HG03432 (cell line): ENCODE measurements at regions not wholly inside any gene's neighbourhood (a gene's known extent, or its start where the extent isn't known, plus 50 kb on each side); places are given as distances from the start of the nearest gene placed in this dataset.

ENCODE experiments used
- ATAC-seq: cut with Tn5 transposase; IDR thresholded peaks from one replicate; pipeline ENCODE4 v1.9.1; 2021; ENCODE audit warnings: mild to moderate bottlenecking, moderate library complexity; ENCODE audit not compliant: unreplicated experiment

DNA sequence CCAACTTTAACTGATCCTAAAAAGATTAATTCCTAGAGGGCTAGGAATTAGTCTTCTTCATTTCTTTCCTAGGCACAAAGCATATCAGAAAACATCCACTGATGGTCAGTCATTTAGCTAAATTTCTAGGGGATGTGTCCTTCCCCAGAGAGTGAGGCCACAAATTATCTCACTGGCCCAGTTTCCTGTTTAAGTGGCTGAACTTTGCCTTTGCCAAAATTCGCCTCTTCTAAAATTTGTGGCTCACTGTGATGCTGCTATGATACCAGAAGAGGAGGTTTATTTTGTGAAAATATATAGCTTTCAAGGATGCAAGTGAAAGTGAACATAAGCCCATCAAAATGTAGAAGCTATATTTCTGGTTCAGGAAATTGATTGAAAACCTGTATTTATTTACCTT, 98.1 kb upstream of the FER start:
- ATAC-seq: no peak

DNA sequence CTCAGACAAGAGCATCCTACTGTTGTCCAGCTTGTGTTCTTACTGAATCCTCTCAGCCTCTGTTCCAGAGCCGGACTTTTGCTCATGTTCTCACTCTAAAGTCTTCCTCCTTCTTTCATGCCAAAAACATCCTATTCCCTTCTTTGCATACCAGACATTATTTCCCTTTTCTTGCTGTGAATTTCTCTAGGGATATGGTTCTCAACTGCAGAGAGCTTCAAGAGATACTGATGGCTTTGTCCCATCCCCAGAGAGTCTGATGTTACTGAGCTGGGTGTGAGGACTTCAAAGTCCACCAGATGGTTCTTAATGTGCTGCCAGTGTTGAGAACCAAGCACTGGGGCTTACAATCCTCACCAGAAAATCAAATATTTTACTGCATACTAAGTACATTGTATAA, 98.6 kb upstream of the FER start:
- ATAC-seq: no peak

DNA sequence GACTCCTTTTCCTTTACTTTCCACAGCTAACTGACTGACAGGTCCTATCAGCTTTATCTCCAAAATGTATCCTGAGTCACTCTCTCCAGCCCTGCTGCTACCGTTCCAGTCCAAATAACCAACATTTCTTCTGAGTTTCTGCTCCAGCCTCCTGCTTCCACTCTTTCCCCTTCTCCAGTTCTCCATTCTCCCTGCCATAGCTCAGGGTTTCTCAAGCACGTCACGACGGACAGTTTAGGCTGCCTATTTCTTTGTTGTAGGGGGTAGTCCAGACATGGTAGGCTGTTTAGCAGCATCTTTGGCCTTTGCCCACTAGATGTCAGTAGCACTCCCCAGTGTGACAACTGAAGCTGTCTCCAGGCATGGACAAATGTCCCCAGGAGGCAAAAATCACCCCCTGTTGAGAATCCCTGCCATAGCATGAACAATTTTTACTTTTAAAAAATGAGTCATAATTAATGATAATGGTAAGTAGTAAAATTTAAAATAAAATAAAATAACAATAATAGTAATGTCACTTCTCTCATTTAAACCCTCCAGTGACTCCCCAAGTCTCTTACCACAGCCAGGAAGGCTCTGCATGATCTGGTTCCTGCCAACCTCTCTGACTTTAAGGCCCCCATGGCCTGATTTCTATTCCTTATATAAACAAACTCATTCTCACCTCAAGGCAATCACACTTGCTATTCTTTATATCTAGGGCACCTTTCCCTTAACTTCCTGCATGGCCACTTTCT, 105.4 kb upstream of the FER start:
- ATAC-seq: peak; percentile 99

DNA sequence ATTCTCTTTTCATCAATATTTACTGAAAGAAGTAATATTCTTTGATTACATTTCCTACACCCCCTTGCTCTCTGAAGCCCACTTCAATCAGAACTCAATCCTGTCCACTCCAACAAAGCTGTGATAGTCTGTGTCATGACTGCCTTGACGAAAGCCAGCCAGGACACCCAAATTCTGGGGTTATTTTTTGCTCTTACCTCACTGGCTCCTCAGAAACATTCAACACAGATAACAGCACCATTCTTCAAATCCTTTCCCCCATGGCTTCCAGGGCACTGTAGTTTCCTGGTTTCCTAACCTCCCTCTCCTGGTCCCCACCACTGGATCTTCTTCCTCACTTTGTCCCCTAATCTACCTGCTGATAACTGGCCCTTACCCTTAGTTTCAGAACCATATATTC, 106.1 kb upstream of the FER start:
- no peak for ATAC-seq

DNA sequence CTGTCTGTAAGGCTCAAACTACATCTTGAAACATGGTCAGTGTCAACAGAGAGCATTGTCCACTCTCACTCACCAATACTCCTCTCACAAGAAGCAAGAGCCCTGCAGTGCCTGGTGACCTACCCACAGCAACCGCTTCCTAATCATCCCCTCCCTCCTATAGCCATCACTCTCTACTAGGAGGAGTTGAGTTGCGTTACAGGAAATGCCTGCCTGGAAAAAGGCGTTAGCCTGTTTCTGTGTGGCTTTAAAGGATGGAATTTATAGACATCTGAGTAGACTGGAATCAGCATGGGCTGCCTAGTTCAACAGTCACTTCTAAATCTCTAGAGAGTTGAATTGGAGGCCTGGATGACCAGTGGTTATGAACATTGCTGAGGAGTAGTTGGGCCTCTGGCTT, 108.3 kb upstream of the FER start:
- ATAC-seq: no peak

DNA sequence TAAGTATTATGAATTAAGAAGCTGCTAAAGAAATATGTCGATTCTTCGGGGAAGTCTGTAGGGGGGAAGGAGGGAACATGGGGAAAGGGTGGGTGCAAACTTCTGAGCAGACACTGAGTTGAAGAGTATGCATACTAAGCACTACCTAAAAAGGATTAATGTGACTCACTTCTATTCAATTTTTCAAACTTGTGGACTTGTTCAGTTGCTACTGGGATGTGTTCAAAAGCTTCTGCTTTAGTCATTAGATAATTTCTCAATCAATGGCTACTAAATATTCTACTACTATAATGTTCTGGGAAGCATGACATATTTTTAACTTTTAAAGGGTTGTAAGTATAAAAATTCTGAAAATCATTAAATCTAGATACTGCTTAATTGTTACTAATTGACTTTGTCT, 109.7 kb upstream of the FER start:
- no peak for ATAC-seq

DNA sequence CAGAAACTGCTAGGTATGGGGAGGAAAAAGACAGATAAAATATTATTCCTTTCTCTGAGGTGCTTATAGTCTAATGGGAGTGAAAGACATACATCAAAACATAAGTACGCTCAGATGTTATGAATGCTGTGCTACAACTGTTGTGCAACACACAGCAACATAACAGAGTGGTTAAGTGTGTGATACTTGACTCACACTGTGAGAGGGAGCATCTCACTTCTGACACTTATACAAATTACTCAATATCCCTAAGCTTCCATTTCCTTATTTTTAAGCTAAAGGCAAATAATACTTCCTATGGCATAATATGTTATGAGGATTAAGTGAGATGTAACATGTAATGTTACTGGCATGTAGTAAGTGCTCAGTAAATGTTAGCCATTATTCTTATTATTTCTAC, 110.6 kb upstream of the FER start:
- ATAC-seq: no peak

DNA sequence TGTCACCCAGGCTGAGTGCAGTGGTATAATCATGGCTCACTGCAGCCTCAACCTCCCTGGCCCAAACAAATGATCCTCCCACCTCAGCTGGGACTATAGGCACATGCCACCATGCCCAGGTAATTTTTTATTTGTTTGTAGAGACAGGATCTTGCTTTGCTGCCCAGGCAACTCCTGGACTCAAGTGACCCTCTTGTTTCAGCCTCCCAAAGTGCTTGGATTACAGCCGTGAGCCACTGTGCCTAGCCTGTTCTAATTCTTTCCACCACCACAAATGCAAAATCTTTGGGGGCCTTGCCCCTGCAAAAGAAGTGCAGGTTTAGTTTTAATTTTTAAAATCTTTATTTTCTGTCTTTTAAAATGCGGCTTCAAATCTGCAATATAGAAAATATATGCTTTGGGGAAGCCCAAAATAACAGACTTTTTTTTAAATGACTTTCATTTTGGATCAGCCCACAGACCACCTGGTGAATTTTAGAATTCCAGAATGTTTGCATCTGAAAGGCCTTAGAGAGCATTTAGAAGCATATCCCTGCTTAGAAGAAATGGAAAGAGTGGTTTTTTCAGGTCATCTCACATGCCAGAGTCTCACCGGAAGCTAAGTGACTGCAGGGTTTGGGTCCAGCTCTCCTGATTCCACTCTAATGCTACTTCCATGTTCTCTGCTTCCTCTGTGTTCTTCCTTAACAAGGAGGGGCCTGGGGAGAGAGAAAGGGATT, 111.4 kb upstream of the FER start:
- no peak for ATAC-seq

DNA sequence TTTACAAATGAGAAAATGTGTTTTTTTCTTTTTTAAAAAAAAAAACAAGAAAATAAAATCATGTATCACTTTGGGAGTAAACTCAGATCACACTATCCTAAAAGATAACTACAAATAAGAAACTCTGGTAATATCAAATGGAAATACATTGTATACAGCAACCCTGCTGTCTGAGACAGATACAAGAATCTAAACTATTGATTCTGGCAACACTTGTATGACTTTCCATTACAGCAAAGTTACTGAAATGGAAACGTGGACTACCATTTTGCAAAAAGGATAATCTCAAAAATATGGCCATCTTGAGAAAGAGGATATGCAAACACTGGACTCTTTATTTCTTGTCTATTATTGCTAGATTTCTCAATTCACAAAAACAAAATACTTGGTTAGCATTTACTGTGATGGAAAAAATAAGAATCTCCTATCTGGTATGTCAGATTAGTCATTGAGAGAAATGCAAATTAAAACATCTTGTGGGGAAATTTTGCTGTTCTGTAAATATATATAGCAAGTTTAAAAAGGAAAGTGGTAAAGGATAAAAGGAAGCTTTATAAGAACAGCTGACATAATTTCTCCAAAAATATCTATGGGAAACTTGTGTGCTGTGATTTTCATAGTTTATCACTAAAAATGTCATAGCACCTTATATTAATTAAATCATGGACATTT, 112.9 kb upstream of the FER start:
- ATAC-seq: peak; percentile 83

DNA sequence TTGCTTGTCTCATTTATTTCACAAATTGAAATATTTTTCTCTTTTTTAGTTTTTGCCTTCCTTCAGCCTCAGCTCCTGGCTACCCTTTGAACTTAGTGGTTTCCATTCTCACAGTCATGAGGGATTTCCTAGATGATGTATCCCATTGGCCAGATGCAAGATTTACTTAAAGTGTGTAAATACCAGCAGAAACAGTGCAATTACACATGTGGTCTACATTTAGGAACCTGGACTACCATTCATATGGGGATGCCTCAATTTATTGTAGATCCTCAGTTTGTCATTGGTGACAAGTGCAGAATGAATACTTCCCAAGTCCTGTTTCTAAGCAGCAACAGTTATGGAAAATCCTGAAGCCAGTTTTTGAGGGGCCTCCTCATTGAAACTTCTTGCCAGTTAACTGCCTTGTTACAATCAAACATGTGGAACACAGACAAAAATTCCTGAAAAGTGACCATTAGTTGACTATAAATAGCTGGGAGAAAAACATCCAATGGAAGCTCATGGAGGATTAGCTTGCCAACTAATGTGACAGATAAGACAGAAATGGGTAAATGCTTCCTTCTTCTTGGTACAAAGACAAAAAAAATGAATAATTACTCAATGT, 113.6 kb upstream of the FER start:
- no peak for ATAC-seq

DNA sequence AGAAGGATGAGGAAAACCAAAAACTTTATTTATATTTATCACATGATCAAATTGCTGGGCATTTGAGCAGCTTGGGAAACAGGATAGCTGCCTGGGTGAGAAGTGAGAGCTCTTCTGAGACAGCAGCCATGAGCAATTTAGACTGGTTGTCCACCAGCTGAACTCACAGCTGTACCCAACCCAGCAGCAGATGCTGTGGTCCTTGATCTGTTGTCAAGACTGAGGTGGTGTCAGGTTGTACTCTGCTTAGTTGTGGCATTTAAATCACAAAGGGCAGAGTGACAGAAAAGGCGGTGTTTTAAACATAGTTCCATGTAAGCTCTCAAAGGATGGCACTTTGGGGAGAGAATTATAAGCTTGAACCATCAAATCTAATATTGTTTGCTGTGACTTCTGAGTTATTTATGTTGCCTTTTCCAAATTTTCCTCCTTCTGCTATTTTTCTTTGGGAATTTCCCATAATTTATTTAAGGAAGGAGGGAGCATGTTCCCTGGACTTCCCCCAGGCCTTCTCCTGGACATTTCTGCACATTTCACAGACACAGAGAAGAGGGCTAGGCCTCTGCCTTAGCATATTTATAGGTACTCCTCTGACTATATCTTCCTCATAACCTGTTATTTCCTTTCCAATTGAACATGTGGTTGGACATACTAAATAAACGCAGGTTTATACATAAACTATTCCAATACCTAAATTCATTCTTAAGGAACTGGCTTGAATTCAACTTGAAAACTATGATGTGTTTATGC, 117.7 kb upstream of the FER start:
- ATAC-seq: no peak

DNA sequence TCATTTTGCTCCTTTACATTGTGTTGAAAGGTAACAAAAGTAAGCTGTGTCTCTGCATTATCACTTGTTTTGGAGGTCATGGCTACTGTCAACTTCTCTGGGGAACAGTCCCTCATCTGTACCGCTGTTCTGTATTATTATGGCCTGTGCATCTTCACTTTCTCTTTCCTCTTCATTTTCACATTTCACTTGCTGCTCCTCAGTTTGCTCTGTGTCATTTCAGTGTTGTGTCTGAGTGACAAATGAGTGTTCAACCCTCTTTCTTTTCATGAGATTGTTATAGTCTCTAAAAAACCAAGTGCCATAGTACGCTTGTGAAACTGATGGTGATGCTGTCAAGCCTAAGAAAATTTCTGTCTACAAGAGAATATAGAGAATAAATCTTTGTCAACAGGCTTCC, 122.0 kb upstream of the FER start:
- ATAC-seq: no peak

DNA sequence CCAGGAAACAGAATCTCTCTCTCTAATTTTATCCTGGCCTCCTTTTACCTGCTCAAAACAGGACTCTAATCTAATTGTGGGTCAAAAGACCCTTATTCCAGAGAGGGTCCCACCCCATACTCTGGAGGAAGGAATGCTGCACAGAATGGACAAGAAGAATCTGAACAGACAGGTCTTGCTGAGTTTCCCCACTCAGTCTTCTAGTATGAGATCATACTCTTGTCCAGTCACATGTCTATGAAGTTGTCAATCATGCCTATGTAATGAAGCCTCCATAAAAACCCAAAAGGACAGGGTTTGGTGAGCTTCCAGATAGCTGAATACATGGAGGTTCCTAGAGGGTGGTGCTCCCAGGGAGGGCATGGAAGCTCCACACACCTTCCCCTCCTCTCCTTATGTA, 123.9 kb upstream of the FER start:
- no peak for ATAC-seq

DNA sequence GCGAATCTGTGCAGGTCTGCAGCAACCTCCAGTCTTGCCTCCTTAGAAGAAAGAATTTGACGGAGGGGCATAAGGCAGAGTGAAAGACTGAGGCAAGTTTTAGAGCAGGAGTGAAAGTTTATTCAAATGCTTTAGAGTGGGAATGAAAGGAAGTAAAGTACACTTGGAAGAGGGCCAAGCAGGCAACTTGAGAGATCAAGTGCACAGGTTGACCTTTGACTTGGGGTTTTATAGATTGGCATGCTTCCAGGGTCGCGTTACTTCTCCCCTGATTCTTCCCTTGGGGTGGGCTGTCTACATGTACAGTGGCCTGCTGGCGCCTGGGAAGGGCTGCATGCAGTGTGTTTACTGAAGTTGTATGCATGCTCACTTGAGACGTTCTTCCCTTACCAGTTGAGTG, 127.2 kb upstream of the FER start:
- ATAC-seq: no peak

DNA sequence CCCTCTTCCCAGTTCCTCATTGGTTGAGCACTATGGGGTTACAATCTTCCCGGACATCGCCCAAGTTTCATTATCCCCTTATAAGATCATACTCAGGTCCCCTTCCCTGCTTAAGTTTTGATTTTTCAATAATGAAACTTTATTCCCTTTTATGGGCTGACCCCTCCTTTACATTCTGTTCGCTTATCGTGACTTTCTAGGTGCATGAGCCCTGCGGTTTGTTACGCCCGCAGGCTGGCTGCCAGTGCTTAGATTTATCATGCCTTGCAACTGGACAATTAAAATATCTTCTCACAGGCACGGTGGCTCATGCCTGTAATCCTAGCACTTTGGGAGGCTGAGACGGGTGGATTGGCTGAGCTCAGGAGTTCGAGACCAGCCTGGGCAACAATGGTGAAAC, 127.9 kb upstream of the FER start:
- no peak for ATAC-seq

DNA sequence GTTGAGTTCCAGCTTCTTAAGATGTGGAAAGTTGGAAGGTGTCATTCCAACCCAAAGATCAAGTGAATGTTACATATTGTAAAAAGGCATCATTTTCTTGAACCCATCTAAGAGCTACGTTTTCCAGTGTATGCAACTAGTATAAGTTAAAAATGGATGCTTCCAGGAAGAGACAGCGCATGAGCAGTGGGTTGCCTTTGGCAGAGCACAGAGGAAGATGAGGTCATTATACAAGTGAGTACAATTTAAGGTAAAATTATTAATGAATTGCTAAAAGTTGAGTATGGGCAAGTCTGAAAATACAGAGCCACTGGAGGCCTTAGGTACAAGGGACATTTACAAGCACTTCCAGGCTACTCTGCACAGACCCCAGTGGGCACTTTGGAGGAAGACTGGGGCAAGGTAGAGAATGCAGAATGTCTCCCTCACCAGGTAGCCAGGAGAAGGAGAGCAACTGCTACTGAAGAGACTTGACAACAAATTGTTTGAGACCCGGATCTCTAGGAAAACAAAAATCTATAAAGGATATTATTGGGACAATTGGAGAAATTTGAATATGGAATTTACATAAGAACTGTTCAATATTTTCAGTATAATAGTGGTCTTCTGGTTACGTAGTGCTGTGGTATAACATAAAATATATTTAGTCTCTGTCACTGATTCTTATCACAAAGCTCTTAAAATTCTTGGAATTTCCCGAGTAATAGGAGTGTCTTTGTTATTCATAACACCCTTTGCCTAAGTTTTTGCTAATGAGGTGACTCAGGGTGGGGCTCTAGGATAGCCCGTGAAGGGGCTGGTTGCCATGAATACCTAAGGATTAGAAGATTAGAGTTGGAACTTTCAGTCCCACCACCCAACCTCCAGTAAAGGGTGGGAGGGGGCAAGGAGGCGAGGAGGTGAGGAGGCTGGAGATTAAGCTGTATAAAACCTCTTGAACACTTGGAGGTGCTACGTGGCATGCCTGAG, 129.9 kb upstream of the FER start:
- no peak for ATAC-seq

DNA sequence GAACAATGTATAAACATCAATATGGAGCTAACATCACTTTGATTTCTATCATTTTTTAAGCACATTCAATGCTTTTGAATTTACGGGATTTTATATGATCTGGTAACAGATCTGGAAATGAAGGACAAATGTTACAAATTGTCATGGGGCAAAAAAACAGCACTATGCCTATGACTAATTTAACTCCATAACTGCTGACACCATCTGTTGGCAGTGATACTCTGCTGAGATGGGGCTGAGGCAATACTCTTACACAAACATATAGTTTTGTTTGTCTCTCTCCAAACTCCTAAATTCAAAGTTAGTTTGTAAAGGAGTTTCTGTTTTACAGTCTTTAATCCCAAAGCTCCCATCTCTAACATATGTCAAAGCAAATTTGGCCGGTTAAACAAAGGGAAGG, 132.5 kb upstream of the FER start:
- no peak for ATAC-seq

DNA sequence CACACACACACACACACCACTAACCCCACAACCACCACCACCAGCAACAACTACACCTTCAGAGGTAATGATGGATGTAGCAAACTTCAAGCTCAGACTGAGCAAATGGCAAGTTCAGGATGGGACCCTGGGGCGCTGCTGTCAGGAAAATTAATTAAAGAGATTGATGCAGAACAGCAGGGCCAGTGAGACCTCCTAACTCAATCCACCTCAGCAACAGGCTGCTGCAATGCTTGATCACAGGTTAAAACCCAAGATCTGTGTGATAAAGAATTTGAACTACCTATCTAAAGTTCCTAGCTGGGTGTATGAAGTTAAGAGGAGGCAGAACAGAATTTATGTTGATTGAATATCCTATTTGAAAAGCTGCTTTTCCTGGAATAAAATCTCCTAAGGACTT, 140.3 kb upstream of the FER start:
- ATAC-seq: no peak

DNA sequence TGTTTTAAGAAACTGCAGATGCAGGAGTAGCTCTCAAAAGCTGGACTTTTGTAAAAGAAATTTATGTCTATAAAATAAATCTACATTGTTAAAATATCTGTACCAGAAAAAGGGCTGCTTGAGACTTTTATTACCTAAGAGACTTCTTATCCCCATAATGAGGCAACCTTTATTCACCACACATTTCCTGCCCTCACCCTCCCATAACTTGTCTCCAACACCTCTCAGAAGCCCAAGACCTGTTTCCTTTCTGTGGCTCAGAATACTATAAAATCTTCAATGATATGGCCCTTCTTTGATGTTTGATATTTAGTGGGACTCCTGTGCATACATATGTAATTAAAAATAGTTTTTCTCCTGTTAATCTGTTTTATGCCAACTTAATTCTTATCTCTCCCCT, 141.5 kb upstream of the FER start:
- no peak for ATAC-seq

DNA sequence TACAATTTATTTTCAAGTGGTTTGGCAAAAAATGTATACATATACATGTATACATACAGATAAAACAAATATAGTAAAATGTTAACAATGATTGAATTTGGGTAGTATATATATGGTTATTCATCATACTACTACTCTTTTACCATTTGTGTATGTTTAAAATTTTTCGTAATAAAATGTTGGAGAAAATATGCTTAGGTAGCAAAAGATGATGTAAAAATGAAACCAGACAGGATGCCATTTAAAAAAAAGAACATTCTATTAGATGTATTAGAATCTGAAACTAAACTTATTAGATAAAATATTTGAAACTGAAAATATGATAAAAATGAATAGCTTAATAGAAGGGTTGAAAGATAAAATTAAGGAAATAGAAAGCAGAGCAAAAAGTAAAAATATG, 144.9 kb upstream of the FER start:
- ATAC-seq: no peak
